HT-29 (cell line): ENCODE measurements at regions not wholly inside any gene's neighbourhood (a gene's known extent, or its start where the extent isn't known, plus 50 kb on each side); places are given as distances from the start of the nearest gene placed in this dataset.

Experiments
- DNase-seq: peaks from one replicate; pipeline ENCODE4 v3.0.0-alpha.2; 2015; ENCODE audit warnings: low spot score

GRCh38 chr11:69393178-69393832 lies 88.2 kb upstream of the LINC01488 start:
- DNase-seq: no peak

GRCh38 chr11:69393865-69394233 lies 87.6 kb upstream of the LINC01488 start:
- DNase-seq: no peak

- no peak for DNase-seq
Measured at GRCh38 chr11:69394234-69394868, 87.1 kb upstream of the LINC01488 start.

GRCh38 chr11:69394869-69395246 lies 86.6 kb upstream of the LINC01488 start:
- DNase-seq: no peak

- DNase-seq: no peak
Measured at GRCh38 chr11:69395287-69395686, 86.2 kb upstream of the LINC01488 start.

- DNase-seq: no peak
Measured at GRCh38 chr11:69396051-69396947, 85.2 kb upstream of the LINC01488 start.

- DNase-seq: no peak
Measured at GRCh38 chr11:69396948-69397307, 84.5 kb upstream of the LINC01488 start.

GRCh38 chr11:69397732-69398131 lies 83.7 kb upstream of the LINC01488 start:
- no peak for DNase-seq

- DNase-seq: no peak
Measured at GRCh38 chr11:69398529-69399492, 82.7 kb upstream of the LINC01488 start.

GRCh38 chr11:69400140-69400539 lies 81.3 kb upstream of the LINC01488 start:
- DNase-seq: no peak

GRCh38 chr11:69400771-69401590 lies 80.5 kb upstream of the LINC01488 start:
- no peak for DNase-seq

- no peak for DNase-seq
Measured at GRCh38 chr11:69401715-69402114, 79.7 kb upstream of the LINC01488 start.

- no peak for DNase-seq
Measured at GRCh38 chr11:69402251-69402887, 79.1 kb upstream of the LINC01488 start.

- peak; percentile 67 for DNase-seq
Measured at GRCh38 chr11:69403556-69404215, 77.8 kb upstream of the LINC01488 start.

GRCh38 chr11:69406060-69406459 lies 75.4 kb upstream of the LINC01488 start:
- DNase-seq: no peak

- DNase-seq: no peak
Measured at GRCh38 chr11:69409812-69410645, 71.4 kb upstream of the LINC01488 start.

- DNase-seq: no peak
Measured at GRCh38 chr11:69411257-69411924, 70.1 kb upstream of the LINC01488 start.
